Left ventricle myocardium inferior (tissue), 1 donor: ENCODE measurements at regions not wholly inside any gene's neighbourhood (a gene's known extent, or its start where the extent isn't known, plus 50 kb on each side); places are given as distances from the start of the nearest gene placed in this dataset.

ENCODE experiments used
- DNase-seq: peaks from one replicate; pipeline ENCODE4 v3.0.0-alpha.2; 2020
- H3K27ac ChIP-seq: fragments of 200-600 bp; replicated peaks from 2 replicates; pipeline ENCODE4 v1.8.0; 2021
- H3K27me3 ChIP-seq: fragments of 200-600 bp; 2 replicates; pipeline ENCODE4 v1.8.0; 2021; ENCODE audit warnings: low read depth
- H3K36me3 ChIP-seq: fragments of 200-600 bp; 2 replicates; pipeline ENCODE4 v1.8.0; 2021
- H3K4me1 ChIP-seq: fragments of 200-600 bp; 2 replicates; pipeline ENCODE4 v1.8.0; 2021
- H3K4me3 ChIP-seq: fragments of 200-600 bp; 2 replicates; pipeline ENCODE4 v1.8.0; 2021; ENCODE audit warnings: mild to moderate bottlenecking, moderate library complexity
- H3K9me3 ChIP-seq: fragments of 200-600 bp; replicated peaks from 2 replicates; pipeline ENCODE4 v1.8.0; 2021
- intact Hi-C: fragments of 100-400 bp; cut with micrococcal nuclease; formaldehyde crosslinking; loops from one replicate; pipeline ENCODE4 v1.11.0; 2022
- TF ChIP-seq, protein P1 (sequence below): fragments of 200-600 bp; IDR thresholded peaks from 2 replicates; pipeline ENCODE4 v1.8.0; 2021; ENCODE audit warnings: antibody characterized with exemption, mild to moderate bottlenecking, borderline replicate concordance
- donor health status: DM: no; HTN: yes; CAD: no; lungs with severe emphysema.

DNA sequence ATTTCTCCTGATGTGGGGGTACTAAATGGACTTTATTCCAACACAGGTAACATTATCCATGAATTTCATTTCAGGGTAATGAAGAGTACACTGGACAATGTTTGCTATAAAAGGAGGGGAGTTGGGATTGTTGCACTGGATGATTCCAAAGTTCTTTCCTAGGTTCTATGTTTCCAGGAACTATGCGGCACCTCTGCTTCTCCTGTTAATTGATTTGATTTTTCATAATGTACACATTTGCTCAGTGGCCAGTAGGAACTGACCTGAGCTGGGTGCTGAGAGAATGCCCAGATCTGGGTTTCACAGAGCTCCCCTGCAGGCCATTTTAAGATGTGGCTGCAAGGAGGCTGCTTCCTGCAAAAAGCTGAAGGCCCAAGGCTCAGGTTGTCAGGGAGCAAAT is 171.7 kb downstream of the KLF13 start:
- Histone ChIP-seq H3K9me3 (peaks cover 2% of the 10 kb centered on the region), H3K27ac (no peak overlapping the region), H3K27me3 (no peaks in the 10 kb centered on the region), H3K4me3 (no peak overlapping the region), H3K36me3 (no peaks in the 10 kb centered on the region), H3K4me1 (peaks cover 21% of the 10 kb centered on the region)
- TF ChIP-seq, protein P1, sequence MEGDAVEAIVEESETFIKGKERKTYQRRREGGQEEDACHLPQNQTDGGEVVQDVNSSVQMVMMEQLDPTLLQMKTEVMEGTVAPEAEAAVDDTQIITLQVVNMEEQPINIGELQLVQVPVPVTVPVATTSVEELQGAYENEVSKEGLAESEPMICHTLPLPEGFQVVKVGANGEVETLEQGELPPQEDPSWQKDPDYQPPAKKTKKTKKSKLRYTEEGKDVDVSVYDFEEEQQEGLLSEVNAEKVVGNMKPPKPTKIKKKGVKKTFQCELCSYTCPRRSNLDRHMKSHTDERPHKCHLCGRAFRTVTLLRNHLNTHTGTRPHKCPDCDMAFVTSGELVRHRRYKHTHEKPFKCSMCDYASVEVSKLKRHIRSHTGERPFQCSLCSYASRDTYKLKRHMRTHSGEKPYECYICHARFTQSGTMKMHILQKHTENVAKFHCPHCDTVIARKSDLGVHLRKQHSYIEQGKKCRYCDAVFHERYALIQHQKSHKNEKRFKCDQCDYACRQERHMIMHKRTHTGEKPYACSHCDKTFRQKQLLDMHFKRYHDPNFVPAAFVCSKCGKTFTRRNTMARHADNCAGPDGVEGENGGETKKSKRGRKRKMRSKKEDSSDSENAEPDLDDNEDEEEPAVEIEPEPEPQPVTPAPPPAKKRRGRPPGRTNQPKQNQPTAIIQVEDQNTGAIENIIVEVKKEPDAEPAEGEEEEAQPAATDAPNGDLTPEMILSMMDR, result no peak
- DNase-seq, result no peak
- intact Hi-C loops, result no loop called here

DNA sequence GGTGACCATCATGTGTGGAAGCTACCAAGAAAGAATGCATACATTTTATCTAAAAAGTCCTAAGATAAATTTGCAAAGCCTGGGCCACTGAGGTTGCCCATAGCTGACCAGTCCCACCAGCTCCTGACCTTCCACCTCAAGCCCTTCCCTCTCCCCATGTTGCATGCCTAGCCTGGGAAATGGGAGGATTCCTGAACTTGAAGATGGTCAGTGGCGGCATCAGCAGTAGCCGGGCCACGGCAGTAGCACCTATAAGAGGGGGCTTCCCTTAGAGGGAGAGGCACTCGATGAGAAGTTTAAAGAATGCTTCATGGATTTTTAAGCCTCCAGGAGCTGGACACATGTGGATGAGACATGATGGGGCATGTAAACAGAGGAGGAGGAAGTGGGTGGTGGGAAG is 172.1 kb downstream of the KLF13 start:
- TF ChIP-seq, protein P1, result no peak
- Histone ChIP-seq H3K36me3 (no peaks in the 10 kb centered on the region), H3K9me3 (no peaks in the 10 kb centered on the region), H3K27ac (no peak overlapping the region), H3K4me1 (peaks cover 21% of the 10 kb centered on the region), H3K27me3 (no peaks in the 10 kb centered on the region), H3K4me3 (no peak overlapping the region)
- intact Hi-C loops, result no loop called here
- no peak for DNase-seq

DNA sequence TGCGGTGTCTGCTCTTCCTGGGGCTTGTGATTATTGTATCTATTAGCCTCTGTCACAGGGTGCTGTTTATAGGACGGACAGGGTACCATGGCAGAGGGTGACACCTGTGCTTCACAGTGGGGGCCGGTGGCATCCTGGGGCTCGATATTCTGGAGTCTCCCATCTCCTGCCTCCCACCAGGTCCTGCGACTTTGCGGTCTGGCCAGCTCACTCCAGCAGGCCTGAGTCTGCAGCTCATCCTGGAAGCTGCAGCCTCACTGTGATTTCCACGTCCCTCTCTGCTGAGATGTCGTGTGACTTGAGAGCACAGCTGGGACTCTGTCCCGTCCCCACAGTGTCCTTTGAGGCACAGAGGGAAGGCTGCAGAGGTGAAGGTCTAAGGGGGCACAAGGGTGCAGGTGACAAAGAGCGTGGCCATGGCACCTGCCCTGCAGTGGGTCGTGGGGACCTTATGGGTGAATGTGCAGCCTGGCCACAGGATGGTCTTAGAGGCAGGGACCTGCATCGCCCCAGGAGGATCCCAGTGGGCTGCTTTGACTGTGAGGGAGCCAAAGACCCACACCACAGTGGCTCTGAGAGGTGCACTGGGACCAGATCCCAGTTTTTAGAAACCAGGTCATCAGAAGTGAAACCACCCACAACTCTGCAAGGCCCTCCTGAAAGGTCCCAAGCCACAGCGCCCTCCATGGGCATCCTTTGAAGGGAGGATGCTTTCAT is 172.8 kb downstream of the KLF13 start:
- DNase-seq, result no peak
- Histone ChIP-seq H3K27me3 (no peaks in the 10 kb centered on the region), H3K9me3 (no peaks in the 10 kb centered on the region), H3K4me3 (no peak overlapping the region), H3K27ac (peak overlapping the region; percentile 71), H3K4me1 (peaks cover 21% of the 10 kb centered on the region), H3K36me3 (no peaks in the 10 kb centered on the region)
- intact Hi-C loops, result no loop called here
- TF ChIP-seq, protein P1, result no peak

DNA sequence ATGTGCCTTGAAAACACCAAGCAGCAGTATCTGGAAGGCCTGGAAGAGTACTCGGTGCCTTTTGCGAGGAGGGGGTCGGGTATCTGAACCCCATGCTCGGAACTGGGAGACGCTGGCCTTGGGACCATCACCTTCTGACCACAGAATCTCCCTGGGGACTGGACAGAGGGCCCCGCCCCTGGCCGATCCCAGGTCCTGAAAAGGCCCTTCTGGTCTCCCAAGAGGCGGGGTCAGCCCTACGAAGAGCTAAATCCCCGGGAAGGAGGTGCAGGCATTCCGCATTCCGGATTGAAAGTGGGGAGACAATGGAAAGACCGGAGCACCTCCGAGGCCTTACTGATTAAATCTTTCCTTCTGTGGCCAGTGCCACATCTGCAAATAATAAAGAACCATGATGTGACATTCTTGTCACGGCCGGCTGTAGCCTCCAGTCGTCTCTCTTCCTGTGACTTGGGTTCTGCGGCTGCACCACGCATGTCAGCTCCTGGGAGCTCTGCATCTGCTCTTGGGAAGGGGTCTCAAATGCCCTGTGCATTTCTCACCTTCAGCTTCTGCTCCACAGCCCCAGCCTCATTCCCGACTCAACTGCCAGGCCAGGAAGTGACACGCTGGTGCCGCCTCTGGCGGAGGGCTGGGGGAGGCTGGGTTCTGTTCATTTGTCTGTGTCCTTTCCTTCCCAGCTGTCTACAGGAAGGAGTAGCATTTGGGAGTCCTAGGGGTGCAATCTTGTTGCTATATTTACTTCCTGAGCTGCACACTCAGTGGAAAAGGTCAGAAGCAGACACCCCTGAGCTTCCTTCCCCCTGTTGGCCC is 173.5 kb downstream of the KLF13 start:
- TF ChIP-seq, protein P1, result no peak
- no peak for DNase-seq
- Histone ChIP-seq H3K4me3 (peak overlapping the region; percentile 34), H3K36me3 (no peaks in the 10 kb centered on the region), H3K27ac (peak overlapping the region; percentile 71), H3K27me3 (no peaks in the 10 kb centered on the region), H3K4me1 (peaks cover 21% of the 10 kb centered on the region), H3K9me3 (no peaks in the 10 kb centered on the region)
- intact Hi-C loops, result no loop called here

DNA sequence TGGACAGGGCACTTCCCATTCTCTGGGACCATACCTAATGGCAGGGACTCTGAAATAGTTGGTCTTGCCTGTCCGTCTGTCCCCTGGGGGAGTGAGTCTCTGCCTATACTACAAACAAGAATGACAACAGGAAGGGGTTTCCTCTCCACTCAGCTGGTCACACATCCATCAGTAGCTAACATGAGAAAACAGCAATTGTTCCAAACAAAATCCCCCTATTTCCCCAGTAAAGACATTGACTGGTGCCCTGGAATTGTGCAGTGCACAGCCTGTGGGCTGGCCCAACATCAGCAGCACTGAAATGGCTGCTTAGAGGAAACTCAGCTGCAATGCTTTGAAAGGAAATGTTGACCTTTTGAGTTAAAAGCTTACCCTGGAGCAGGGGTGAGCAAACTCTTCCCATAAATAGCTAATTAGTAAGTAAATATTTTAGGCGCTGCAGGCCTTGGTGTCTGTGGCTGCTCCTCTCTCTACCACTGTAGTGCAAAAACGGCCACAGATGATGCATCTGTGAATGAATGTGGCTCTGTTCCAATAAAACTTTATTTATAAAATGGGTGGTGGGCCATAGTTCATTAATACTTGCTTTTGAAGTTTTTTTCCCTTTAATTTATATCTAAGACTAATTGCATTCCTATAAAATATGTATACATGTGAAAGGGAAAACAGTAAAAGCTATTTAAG is 174.3 kb downstream of the KLF13 start:
- peaks cover 21% of the 10 kb centered on the region for H3K4me1 ChIP-seq
- peak overlapping the region; percentile 71 for H3K27ac ChIP-seq
- DNase-seq, result no peak
- H3K36me3 ChIP-seq, result no peaks in the 10 kb centered on the region
- H3K4me3 ChIP-seq, result no peak overlapping the region
- intact Hi-C loops, result no loop called here
- H3K9me3 ChIP-seq, result no peaks in the 10 kb centered on the region
- TF ChIP-seq, protein P1, result no peak
- no peaks in the 10 kb centered on the region for H3K27me3 ChIP-seq
